ENCODE measurements at regions not wholly inside any gene's neighbourhood (a gene's known extent, or its start where the extent isn't known, plus 50 kb on each side); places are given as distances from the start of the nearest gene placed in this dataset.

GRCh38 chr12:131482686-131483085, 228.2 kb upstream of the SFSWAP start:
- no peak for DNase-seq (ENCODE audit: low read depth in 2 of 2)

GRCh38 chr12:131486451-131487230, 224.2 kb upstream of the SFSWAP start:
- DNase-seq (ENCODE audit: low read depth in 2 of 2): no peak

GRCh38 chr12:131487388-131488124, 223.3 kb upstream of the SFSWAP start:
- DNase-seq (ENCODE audit: low read depth in 2 of 2): no peak

GRCh38 chr12:131489718-131490117, 221.2 kb upstream of the SFSWAP start:
- no peak for DNase-seq (ENCODE audit: low read depth in 2 of 2)

- DNase-seq (ENCODE audit: low read depth in 2 of 2): no peak
These were observed 219.7 kb upstream of the SFSWAP start for GRCh38 chr12:131491155-131491554.

- no peak for DNase-seq (ENCODE audit: low read depth in 2 of 2)
These were observed 218.9 kb upstream of the SFSWAP start for GRCh38 chr12:131491916-131492490.

GRCh38 chr12:131493068-131493826, 217.6 kb upstream of the SFSWAP start:
- no peak for DNase-seq (ENCODE audit: low read depth in 2 of 2)

- DNase-seq (ENCODE audit: low read depth in 2 of 2): no peak
These were observed 216.7 kb upstream of the SFSWAP start for GRCh38 chr12:131494216-131494615.

GRCh38 chr12:131494741-131495524, 216.0 kb upstream of the SFSWAP start:
- no peak for DNase-seq (ENCODE audit: low read depth in 2 of 2)

- DNase-seq (ENCODE audit: low read depth in 2 of 2): no peak
These were observed 212.9 kb upstream of the SFSWAP start for GRCh38 chr12:131497966-131498365.

GRCh38 chr12:131499160-131499863, 211.6 kb upstream of the SFSWAP start:
- DNase-seq (ENCODE audit: low read depth in 2 of 2): no peak

- no peak for DNase-seq (ENCODE audit: low read depth in 2 of 2)
These were observed 211.1 kb upstream of the SFSWAP start for GRCh38 chr12:131499864-131500190.

GRCh38 chr12:131500564-131500963, 210.3 kb upstream of the SFSWAP start:
- no peak for DNase-seq (ENCODE audit: low read depth in 2 of 2)

- DNase-seq (ENCODE audit: low read depth in 2 of 2): no peak
These were observed 205.3 kb upstream of the SFSWAP start for GRCh38 chr12:131505561-131505960.

GRCh38 chr12:131506426-131506825, 204.5 kb upstream of the SFSWAP start:
- DNase-seq (ENCODE audit: low read depth in 2 of 2): no peak

- DNase-seq (ENCODE audit: low read depth in 2 of 2): no peak
These were observed 203.8 kb upstream of the SFSWAP start for GRCh38 chr12:131507094-131507493.

- no peak for DNase-seq (ENCODE audit: low read depth in 2 of 2)
These were observed 203.0 kb upstream of the SFSWAP start for GRCh38 chr12:131507881-131508280.

GRCh38 chr12:131509701-131510100, 201.2 kb upstream of the SFSWAP start:
- no peak for DNase-seq (ENCODE audit: low read depth in 2 of 2)

- DNase-seq (ENCODE audit: low read depth in 2 of 2): no peak
These were observed 200.5 kb upstream of the SFSWAP start for GRCh38 chr12:131510431-131510830.

- DNase-seq (ENCODE audit: low read depth in 2 of 2): peak; percentile 15 to 19
These were observed 199.5 kb upstream of the SFSWAP start for GRCh38 chr12:131511391-131511802.
